GM19025 (cell line): ENCODE measurements at regions not wholly inside any gene's neighbourhood (a gene's known extent, or its start where the extent isn't known, plus 50 kb on each side); places are given as distances from the start of the nearest gene placed in this dataset.
"Not testable (repeated sequence)": the region's sequence is repeated elsewhere in the genome, so short reads cannot be mapped to it uniquely, and the experiment has no call there.

Experiments
- ATAC-seq: cut with Tn5 transposase; IDR thresholded peaks from one replicate; pipeline ENCODE4 v1.9.1; 2021; ENCODE audit warnings: mild to moderate bottlenecking, low read depth, moderate library complexity; ENCODE audit not compliant: unreplicated experiment

GRCh38 chr2:122251566-122251965, 496.1 kb downstream of the TSN start:
- no peak for ATAC-seq

- no peak for ATAC-seq
These were observed 500.5 kb downstream of the TSN start for GRCh38 chr2:122255924-122256323.

- ATAC-seq = no peak
These were observed 506.5 kb downstream of the TSN start for GRCh38 chr2:122261911-122262310.

- ATAC-seq = no peak
These were observed 508.3 kb downstream of the TSN start for GRCh38 chr2:122263746-122264145.

GRCh38 chr2:122266636-122267035, 511.2 kb downstream of the TSN start:
- no peak for ATAC-seq

GRCh38 chr2:122267947-122268346, 512.5 kb downstream of the TSN start:
- no peak for ATAC-seq

GRCh38 chr2:122273785-122274419, 518.5 kb downstream of the TSN start:
- no peak for ATAC-seq

- ATAC-seq = no peak
These were observed 522.5 kb downstream of the TSN start for GRCh38 chr2:122277956-122278355.

- no peak for ATAC-seq
These were observed 545.3 kb downstream of the TSN start for GRCh38 chr2:122300758-122301157.

GRCh38 chr2:122307763-122308162, 552.3 kb downstream of the TSN start:
- no peak for ATAC-seq

GRCh38 chr2:122315306-122315705, 559.9 kb downstream of the TSN start:
- no peak for ATAC-seq

- no peak for ATAC-seq
These were observed 564.2 kb downstream of the TSN start for GRCh38 chr2:122319539-122320132.

- ATAC-seq = no peak
These were observed 567.4 kb downstream of the TSN start for GRCh38 chr2:122322815-122323214.

GRCh38 chr2:122323927-122324326, 568.5 kb downstream of the TSN start:
- ATAC-seq = peak; percentile 51

GRCh38 chr2:122326471-122326870, 571.0 kb downstream of the TSN start:
- ATAC-seq = no peak

- no peak for ATAC-seq
These were observed 573.4 kb downstream of the TSN start for GRCh38 chr2:122328816-122329215.

- ATAC-seq = no peak
These were observed 573.8 kb downstream of the TSN start for GRCh38 chr2:122329278-122329677.

- ATAC-seq = no peak
These were observed 578.5 kb downstream of the TSN start for GRCh38 chr2:122333932-122334331.

- no peak for ATAC-seq
These were observed 582.5 kb downstream of the TSN start for GRCh38 chr2:122338000-122338399.

- ATAC-seq = peak; percentile 96
These were observed 584.8 kb downstream of the TSN start for GRCh38 chr2:122340246-122340645.

GRCh38 chr2:122341007-122341406, 585.6 kb downstream of the TSN start:
- peak; percentile 27 for ATAC-seq

GRCh38 chr2:122352151-122352550, 596.7 kb downstream of the TSN start:
- ATAC-seq = not testable (repeated sequence)
